MM.1S (cell line): ENCODE measurements at regions not wholly inside any gene's neighbourhood (a gene's known extent, or its start where the extent isn't known, plus 50 kb on each side); places are given as distances from the start of the nearest gene placed in this dataset.

Source experiments
- DNase-seq: peaks from one replicate; pipeline ENCODE4 v3.0.0-alpha.2; 2015
- H2AFZ ChIP-seq: fragments of 300-600 bp; sonication (generic); 2 replicates; pipeline ENCODE4 v1.6.0; 2016; ENCODE audit warnings: antibody characterized with exemption, low read length
- H3F3A ChIP-seq: fragments of 300-600 bp; sonication (generic); 2 replicates; pipeline ENCODE4 v1.6.1; 2016; ENCODE audit warnings: mild to moderate bottlenecking, antibody characterized with exemption, low read length, moderate library complexity, mixed read lengths; ENCODE audit not compliant: insufficient read depth
- H3K27ac ChIP-seq: fragments of 300-600 bp; sonication (generic); 2 replicates; pipeline ENCODE4 v1.5.1; 2016; ENCODE audit warnings: mild to moderate bottlenecking, low read length
- H3K27me3 ChIP-seq: fragments of 300-600 bp; sonication (generic); replicated peaks from 2 replicates; pipeline ENCODE4 v1.6.0; 2016; ENCODE audit warnings: low read length; ENCODE audit not compliant: insufficient read depth
- H3K36me3 ChIP-seq: fragments of 300-600 bp; sonication (generic); replicated peaks from 2 replicates; pipeline ENCODE4 v1.6.1; 2016; ENCODE audit warnings: mild to moderate bottlenecking, low read length, mixed read lengths; ENCODE audit not compliant: insufficient read depth
- H3K4me1 ChIP-seq: fragments of 300-600 bp; sonication (generic); 2 replicates; pipeline ENCODE4 v1.6.1; 2016; ENCODE audit warnings: low read length, mixed read lengths
- H3K4me2 ChIP-seq: fragments of 300-600 bp; sonication (generic); 2 replicates; pipeline ENCODE4 v1.6.0; 2016; ENCODE audit warnings: low read depth, low read length
- H3K4me3 ChIP-seq: fragments of 300-600 bp; sonication (generic); 2 replicates; pipeline ENCODE4 v1.5.1; 2016; ENCODE audit warnings: low read length, mixed read lengths
- H3K79me2 ChIP-seq: fragments of 300-600 bp; sonication (generic); 2 replicates; pipeline ENCODE4 v1.6.1; 2016; ENCODE audit warnings: mixed run types, low read length, mixed read lengths
- H3K9ac ChIP-seq: fragments of 300-600 bp; sonication (generic); 2 replicates; pipeline ENCODE4 v1.6.1; 2016; ENCODE audit warnings: low read length, mixed read lengths
- H3K9me2 ChIP-seq: fragments of 300-600 bp; sonication (generic); replicated peaks from 2 replicates; pipeline ENCODE4 v1.6.1; 2016; ENCODE audit warnings: mild to moderate bottlenecking, low read length, mixed read lengths; ENCODE audit not compliant: insufficient read depth
- H3K9me3 ChIP-seq: fragments of 300-600 bp; sonication (generic); replicated peaks from 2 replicates; pipeline ENCODE4 v1.6.1; 2016; ENCODE audit warnings: mild to moderate bottlenecking, low read length, mixed read lengths; ENCODE audit not compliant: insufficient read depth
- H4K20me1 ChIP-seq: fragments of 300-600 bp; sonication (generic); 2 replicates; pipeline ENCODE4 v1.6.1; 2016; ENCODE audit warnings: mild to moderate bottlenecking, low read length, moderate library complexity, mixed read lengths; ENCODE audit not compliant: insufficient read depth
- EZH2 ChIP-seq: fragments of 300-600 bp; sonication (generic); optimal IDR thresholded peaks from 2 replicates; pipeline ENCODE3; 2017; ENCODE audit warnings: low read depth, mild to moderate bottlenecking, antibody characterized with exemption, low read length, mixed read lengths
- EZH2phosphoT487 ChIP-seq: fragments of 300-600 bp; sonication (generic); IDR thresholded peaks from 2 replicates; pipeline ENCODE4 v1.6.1; 2018; ENCODE audit warnings: antibody characterized with exemption, low read length
- TF ChIP-seq, protein P1 (sequence below): fragments of 300-600 bp; sonication (generic); IDR thresholded peaks from 2 replicates; pipeline ENCODE4 v1.5.1; 2016; ENCODE audit warnings: antibody characterized with exemption, low read length, mixed read lengths

- Histone ChIP-seq H3K9me2 (no peaks in the 10 kb centered on the region), H3F3A (no peaks in the 10 kb centered on the region), H3K4me3 (no peak overlapping the region), H3K4me2 (no peak overlapping the region), H2AFZ (no peak overlapping the region), H3K79me2 (no peaks in the 10 kb centered on the region), H3K27me3 (no peaks in the 10 kb centered on the region), H4K20me1 (no peaks in the 10 kb centered on the region), H3K9me3 (no peaks in the 10 kb centered on the region), H3K4me1 (no peaks in the 10 kb centered on the region), H3K27ac (no peak overlapping the region), H3K9ac (no peak overlapping the region), H3K36me3 (no peaks in the 10 kb centered on the region)
- DNase-seq, result no peak
- TF ChIP-seq, protein P1, sequence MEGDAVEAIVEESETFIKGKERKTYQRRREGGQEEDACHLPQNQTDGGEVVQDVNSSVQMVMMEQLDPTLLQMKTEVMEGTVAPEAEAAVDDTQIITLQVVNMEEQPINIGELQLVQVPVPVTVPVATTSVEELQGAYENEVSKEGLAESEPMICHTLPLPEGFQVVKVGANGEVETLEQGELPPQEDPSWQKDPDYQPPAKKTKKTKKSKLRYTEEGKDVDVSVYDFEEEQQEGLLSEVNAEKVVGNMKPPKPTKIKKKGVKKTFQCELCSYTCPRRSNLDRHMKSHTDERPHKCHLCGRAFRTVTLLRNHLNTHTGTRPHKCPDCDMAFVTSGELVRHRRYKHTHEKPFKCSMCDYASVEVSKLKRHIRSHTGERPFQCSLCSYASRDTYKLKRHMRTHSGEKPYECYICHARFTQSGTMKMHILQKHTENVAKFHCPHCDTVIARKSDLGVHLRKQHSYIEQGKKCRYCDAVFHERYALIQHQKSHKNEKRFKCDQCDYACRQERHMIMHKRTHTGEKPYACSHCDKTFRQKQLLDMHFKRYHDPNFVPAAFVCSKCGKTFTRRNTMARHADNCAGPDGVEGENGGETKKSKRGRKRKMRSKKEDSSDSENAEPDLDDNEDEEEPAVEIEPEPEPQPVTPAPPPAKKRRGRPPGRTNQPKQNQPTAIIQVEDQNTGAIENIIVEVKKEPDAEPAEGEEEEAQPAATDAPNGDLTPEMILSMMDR, result no peak
- TF ChIP-seq EZH2 (no peak), EZH2phosphoT487 (no peak)
Observed at GRCh38 chr2:67514515-67514914, 117.4 kb downstream of the ETAA1 start.

- Histone ChIP-seq H3K4me3 (no peak overlapping the region), H3K27me3 (no peaks in the 10 kb centered on the region), H3K9me2 (no peaks in the 10 kb centered on the region), H4K20me1 (no peaks in the 10 kb centered on the region), H3K4me2 (no peak overlapping the region), H2AFZ (no peak overlapping the region), H3F3A (no peaks in the 10 kb centered on the region), H3K79me2 (no peaks in the 10 kb centered on the region), H3K27ac (no peak overlapping the region), H3K9me3 (no peaks in the 10 kb centered on the region), H3K36me3 (no peaks in the 10 kb centered on the region), H3K9ac (no peak overlapping the region), H3K4me1 (no peaks in the 10 kb centered on the region)
- DNase-seq, result no peak
- TF ChIP-seq, protein P1, result no peak
- TF ChIP-seq EZH2phosphoT487 (no peak), EZH2 (no peak)
Observed at GRCh38 chr2:67515056-67515455, 117.9 kb downstream of the ETAA1 start.

GRCh38 chr2:67515538-67515937 lies 118.4 kb downstream of the ETAA1 start:
- Histone ChIP-seq H3K4me2 (no peak overlapping the region), H3K9me2 (no peaks in the 10 kb centered on the region), H3K79me2 (no peaks in the 10 kb centered on the region), H3F3A (no peaks in the 10 kb centered on the region), H4K20me1 (no peaks in the 10 kb centered on the region), H3K4me3 (no peak overlapping the region), H3K4me1 (no peaks in the 10 kb centered on the region), H3K9ac (no peak overlapping the region), H3K27me3 (no peaks in the 10 kb centered on the region), H3K27ac (no peak overlapping the region), H3K36me3 (no peaks in the 10 kb centered on the region), H3K9me3 (no peaks in the 10 kb centered on the region), H2AFZ (no peak overlapping the region)
- no peak for DNase-seq
- no peak for TF ChIP-seq EZH2
- no peak for TF ChIP-seq EZH2phosphoT487
- TF ChIP-seq, protein P1, result no peak

DNA sequence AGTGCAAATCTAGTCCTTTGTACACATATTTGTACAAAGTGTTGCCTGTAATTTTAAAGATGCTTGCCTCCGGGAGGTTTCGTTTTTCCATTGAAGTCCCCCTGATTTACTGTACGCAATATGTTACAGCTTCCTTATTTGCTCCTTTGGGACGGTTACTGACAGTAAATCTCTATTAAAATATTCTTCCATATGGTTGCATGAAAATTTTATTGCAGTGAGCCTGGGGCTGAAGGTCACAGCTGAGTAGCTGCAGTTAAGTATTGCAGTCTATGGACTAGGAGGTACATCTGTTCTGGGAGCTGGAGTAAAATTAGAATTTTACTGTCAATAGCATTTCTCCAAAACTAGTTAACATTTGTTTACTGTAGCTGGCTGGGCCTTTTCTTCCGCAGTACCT lies 119.2 kb downstream of the ETAA1 start:
- no peak overlapping the region for H3K27ac ChIP-seq
- no peaks in the 10 kb centered on the region for H3F3A ChIP-seq
- no peaks in the 10 kb centered on the region for H4K20me1 ChIP-seq
- H3K36me3 ChIP-seq, result no peaks in the 10 kb centered on the region
- no peak overlapping the region for H3K9ac ChIP-seq
- DNase-seq, result no peak
- TF ChIP-seq EZH2phosphoT487 (no peak), EZH2 (no peak)
- TF ChIP-seq, protein P1, result no peak
- no peaks in the 10 kb centered on the region for H3K9me2 ChIP-seq
- H3K9me3 ChIP-seq, result no peaks in the 10 kb centered on the region
- H3K79me2 ChIP-seq, result no peaks in the 10 kb centered on the region
- H3K4me2 ChIP-seq, result no peak overlapping the region
- H3K27me3 ChIP-seq, result no peaks in the 10 kb centered on the region
- no peak overlapping the region for H3K4me3 ChIP-seq
- no peaks in the 10 kb centered on the region for H3K4me1 ChIP-seq
- H2AFZ ChIP-seq, result no peak overlapping the region
